Gastrocnemius medialis (tissue), 4 donors: ENCODE measurements at regions not wholly inside any gene's neighbourhood (a gene's known extent, or its start where the extent isn't known, plus 50 kb on each side); places are given as distances from the start of the nearest gene placed in this dataset.

Experiments used
- POLR2A ChIP-seq, 2 donors: fragments of 450-650 bp; IDR thresholded peaks; one replicate each; pipeline ENCODE4 v1.6.1; 2017; ENCODE audit warnings: antibody characterized with exemption in 2 of 2, mild to moderate bottlenecking in 2 of 2, moderate library complexity in 2 of 2
- TF ChIP-seq, protein P1 (sequence below), 5 experiments: fragments of 450-650 bp in 3 of 5; fragments of 200-600 bp in 2 of 5; sonication (generic) in 2 of 5; IDR thresholded peaks in 4 of 5; conservative IDR thresholded peaks in 1 of 5; 1 replicate in 4 of 5; 2 replicates in 1 of 5; pipeline ENCODE4 v1.5.1; 2016 to 2019; ENCODE audit warnings: antibody characterized with exemption in 5 of 5, mild to moderate bottlenecking in 3 of 5, moderate library complexity in 3 of 5

GRCh38 chr2:16971722-16972234, 306.1 kb upstream of the CYRIA start:
- TF ChIP-seq, protein P1, sequence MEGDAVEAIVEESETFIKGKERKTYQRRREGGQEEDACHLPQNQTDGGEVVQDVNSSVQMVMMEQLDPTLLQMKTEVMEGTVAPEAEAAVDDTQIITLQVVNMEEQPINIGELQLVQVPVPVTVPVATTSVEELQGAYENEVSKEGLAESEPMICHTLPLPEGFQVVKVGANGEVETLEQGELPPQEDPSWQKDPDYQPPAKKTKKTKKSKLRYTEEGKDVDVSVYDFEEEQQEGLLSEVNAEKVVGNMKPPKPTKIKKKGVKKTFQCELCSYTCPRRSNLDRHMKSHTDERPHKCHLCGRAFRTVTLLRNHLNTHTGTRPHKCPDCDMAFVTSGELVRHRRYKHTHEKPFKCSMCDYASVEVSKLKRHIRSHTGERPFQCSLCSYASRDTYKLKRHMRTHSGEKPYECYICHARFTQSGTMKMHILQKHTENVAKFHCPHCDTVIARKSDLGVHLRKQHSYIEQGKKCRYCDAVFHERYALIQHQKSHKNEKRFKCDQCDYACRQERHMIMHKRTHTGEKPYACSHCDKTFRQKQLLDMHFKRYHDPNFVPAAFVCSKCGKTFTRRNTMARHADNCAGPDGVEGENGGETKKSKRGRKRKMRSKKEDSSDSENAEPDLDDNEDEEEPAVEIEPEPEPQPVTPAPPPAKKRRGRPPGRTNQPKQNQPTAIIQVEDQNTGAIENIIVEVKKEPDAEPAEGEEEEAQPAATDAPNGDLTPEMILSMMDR (IDR thresholded peaks at IDR 0.05 in 4 of 5, conservative IDR thresholded peaks at IDR 0.05 in 1 of 5), result no peak
- no peak for TF ChIP-seq POLR2A (IDR thresholded peaks at IDR 0.05)
